GM18907 (cell line): ENCODE measurements at regions not wholly inside any gene's neighbourhood (a gene's known extent, or its start where the extent isn't known, plus 50 kb on each side); places are given as distances from the start of the nearest gene placed in this dataset.
A peak's percentile ranks its signal among the peaks of the same experiment; 100 is the strongest.

ENCODE experiments used
- ATAC-seq: cut with Tn5 transposase; IDR thresholded peaks from one replicate; pipeline ENCODE4 v1.9.1; 2021; ENCODE audit warnings: mild to moderate bottlenecking, moderate library complexity; ENCODE audit not compliant: unreplicated experiment

- ATAC-seq: no peak
These were observed 148.0 kb upstream of the SPTLC3 start for GRCh38 chr20:12860619-12861247.

GRCh38 chr20:12869669-12870068 lies 139.1 kb upstream of the SPTLC3 start:
- no peak for ATAC-seq

- no peak for ATAC-seq
These were observed 138.2 kb upstream of the SPTLC3 start for GRCh38 chr20:12870588-12870987.

GRCh38 chr20:12874933-12875332 lies 133.8 kb upstream of the SPTLC3 start:
- no peak for ATAC-seq

DNA sequence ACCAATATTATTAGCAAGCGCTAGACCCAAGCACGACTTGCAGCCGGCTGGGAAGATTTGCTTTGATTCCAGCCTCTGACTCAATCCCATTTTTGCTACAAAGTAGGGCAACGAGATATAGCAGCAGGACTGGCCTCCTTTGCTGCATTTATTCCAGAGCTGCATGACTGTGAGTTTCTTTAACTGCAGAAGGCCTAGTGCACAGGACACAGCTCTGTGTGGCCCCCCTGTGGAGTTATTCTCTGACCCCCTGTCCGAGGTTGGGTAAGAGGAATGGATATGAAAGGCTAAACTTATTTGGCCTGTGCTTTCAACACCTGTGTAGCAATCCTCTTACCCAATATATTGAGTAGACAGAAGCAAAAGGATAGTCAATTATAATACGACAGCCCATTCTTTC lies 133.3 kb upstream of the SPTLC3 start:
- no peak for ATAC-seq

GRCh38 chr20:12882832-12883506 lies 125.8 kb upstream of the SPTLC3 start:
- no peak for ATAC-seq

- ATAC-seq: no peak
These were observed 125.3 kb upstream of the SPTLC3 start for GRCh38 chr20:12883507-12883885.

DNA sequence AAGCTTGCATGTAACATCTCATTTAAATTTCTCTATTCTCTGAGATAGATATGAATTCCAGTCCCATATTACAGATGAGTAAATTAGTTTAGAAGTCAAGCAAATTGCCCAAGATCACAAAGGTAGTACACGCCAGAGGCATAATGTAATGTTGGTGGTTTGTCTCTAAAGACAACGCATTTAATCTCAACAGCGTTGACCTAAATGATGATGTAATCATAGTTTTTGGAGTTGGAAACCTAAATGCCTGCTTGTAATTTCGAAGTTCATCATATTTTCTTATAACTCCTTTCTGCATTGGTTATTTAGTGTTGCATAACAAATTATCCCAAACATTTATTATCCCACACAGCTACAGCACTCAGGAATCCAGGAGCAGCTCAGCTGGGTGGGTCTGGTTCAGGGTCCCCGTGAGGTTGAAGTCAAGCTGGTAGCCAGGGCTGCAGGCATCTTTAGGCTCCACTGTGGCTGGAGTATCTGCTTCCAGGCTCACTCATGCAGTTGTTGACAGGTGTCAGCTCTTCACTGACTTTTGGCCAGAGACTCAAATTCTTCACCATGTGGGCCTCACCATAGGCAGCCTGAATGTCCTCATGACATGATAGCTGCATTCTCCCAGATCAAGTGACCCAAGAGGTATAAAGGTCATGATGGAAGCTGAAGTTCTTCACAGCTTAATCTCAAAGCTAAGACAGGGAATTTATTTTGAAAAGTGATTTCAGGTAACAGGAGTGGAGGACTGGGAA lies 122.0 kb upstream of the SPTLC3 start:
- ATAC-seq: no peak

DNA sequence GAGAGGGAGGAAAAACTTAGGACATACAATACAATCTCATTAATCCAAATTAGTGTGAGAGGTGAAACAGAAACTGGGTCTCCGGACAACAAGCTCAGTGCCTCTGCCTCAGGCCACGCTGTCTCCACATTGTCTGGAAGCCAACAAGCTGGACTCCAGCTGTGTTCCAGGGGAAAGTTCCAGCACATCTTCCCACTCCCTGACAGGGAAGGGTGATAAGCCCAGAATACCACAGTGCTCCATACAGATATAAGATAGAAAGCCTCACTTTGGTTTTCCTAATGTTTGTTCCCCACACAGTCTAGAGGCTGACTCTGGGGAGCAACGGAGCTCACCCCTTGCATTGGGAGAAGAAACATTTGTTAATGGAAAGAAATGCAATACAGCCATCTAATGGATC lies 117.1 kb upstream of the SPTLC3 start:
- no peak for ATAC-seq

DNA sequence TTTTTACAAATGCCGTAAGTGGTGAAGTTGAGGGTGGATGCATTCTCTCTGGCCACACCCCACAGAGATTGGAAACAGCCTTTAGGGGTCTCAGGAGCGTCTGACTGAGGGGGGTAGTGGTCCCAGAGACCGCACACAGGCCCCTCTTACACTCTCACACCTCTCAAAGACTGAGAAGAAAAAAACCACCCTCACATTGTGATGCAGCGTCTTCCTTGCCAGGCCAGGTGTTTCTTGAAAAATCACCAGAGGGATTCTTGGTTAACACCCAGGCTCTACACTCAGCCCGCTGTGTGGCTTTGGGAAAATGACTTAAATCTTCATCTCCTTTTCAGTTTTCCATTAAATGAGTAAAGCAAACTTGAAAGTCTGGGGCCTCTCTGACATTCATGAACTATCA lies 115.8 kb upstream of the SPTLC3 start:
- ATAC-seq: no peak

- ATAC-seq: no peak
These were observed 115.1 kb upstream of the SPTLC3 start for GRCh38 chr20:12893653-12894052.

- ATAC-seq: no peak
These were observed 114.7 kb upstream of the SPTLC3 start for GRCh38 chr20:12894089-12894488.

DNA sequence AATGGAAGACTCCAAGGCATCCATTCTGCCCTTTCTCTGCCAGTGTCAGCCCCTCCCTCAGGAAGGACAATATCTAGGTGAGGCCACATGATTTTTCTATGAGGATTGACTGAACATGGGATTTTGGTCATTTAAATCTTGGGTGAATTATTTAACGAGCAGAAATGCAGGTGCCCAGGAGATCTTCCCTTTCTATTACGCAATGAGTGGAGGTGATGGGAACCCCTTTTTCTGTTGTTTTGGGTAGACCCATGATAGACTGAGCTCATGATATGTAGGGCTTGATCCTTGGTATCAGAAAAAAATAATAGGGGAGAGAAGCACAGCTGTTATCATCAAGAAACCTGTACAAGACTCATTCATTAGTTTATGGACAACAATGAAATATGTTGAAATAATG lies 112.6 kb upstream of the SPTLC3 start:
- no peak for ATAC-seq

DNA sequence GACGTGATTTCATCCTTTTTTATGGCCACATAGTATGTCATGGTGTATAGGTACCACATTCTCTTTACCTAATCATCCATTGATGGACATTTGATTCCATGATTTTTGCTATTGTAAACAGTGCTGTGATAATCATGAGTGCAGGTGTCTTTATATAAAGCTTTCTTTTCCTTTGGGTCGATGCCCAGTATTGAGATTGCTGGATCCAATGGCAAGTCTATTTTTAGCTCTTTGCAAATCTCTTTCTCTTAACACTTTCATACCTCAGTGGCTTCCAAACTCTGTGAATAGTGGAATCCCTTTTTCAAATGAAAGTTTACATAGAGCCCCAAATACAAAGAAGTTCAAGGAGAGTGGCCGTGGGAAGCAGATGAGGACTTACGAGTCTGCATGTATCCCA lies 105.8 kb upstream of the SPTLC3 start:
- ATAC-seq: no peak

DNA sequence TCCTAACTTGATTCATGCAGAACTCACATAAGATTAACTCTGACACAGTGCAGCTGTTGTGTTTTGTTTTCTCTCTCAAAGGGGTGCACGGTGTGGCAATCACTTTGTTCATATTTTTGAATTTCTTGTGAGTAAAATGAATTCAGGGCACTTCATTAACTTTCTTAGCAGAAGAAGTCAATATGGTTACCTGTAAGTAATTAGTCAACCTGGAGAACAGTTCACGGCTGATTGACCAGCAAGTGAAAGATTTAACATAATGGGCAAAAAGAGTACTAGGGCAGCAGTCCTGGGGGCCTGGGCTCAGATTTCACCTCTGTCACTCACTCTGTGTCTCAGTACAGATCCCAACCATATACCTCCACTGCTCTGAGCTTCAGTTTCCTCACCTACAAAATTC lies 102.4 kb upstream of the SPTLC3 start:
- ATAC-seq: no peak

DNA sequence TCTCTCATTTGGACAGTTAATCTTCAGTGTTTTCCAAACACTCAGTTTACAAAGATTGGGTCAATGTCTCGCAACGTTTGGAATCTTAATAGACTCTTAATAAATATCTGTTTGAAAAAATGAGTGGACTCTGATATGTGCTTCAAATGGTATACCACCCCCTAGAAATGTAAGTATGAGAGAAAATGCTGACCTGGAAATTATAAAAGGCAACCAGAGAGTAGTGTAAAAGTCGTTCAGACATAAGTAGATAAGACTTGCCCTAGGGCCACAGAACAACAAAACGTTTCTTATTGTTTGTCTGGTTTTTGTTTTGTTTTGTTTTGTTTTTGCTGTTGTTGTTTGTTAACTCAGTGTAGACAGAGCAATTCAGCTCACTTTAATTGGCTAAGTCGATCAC lies 97.4 kb upstream of the SPTLC3 start:
- ATAC-seq: no peak

DNA sequence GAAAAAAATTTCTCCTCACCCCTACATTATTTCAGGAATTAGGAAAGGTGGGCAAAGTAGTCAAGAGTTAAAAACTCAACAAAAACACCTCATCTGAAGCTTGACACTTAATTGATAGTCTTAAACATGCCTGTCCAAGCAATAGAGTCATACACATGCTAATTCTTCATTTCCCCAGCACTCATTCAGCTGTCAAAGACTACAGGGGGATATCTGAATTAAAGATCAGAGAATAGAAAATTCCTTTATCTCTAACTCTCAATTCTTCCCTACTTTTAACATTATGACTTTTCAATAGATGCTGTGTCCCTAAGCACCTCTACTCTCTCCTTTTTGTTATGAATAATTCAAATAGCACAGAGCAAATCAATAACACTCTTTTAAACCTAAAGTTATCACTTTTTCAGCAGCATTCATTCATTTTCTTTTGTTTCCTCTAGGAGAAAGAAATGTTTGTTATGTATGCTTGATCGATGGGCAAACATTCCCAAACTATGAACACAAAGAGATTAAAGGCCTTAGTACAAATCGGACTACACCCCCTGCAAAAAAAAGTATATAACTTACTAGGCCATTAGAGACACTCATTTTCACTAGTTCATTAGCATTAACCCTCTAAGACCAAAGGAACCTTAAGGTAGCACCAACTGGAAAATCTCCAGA lies 94.9 kb upstream of the SPTLC3 start:
- ATAC-seq: no peak

DNA sequence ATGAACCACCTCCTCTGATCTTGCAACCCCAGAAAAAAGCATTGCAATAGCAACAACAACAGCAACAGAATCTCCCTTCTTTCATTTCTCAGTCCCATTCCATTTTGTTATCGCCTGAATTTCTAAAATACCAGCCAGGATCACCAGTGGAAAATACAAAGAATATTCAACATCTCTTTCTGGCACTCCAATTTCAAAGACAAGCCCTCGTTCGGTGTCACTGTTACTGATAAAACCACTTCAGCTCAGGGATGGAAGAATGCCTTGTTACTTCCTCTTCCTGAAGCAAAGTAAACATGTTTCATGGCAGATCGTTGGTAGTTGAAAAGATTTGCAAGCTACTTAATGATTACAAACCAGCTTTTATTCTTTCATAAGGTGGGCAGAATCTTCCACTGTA lies 94.0 kb upstream of the SPTLC3 start:
- no peak for ATAC-seq

- ATAC-seq: no peak
These were observed 92.1 kb upstream of the SPTLC3 start for GRCh38 chr20:12916699-12917098.

DNA sequence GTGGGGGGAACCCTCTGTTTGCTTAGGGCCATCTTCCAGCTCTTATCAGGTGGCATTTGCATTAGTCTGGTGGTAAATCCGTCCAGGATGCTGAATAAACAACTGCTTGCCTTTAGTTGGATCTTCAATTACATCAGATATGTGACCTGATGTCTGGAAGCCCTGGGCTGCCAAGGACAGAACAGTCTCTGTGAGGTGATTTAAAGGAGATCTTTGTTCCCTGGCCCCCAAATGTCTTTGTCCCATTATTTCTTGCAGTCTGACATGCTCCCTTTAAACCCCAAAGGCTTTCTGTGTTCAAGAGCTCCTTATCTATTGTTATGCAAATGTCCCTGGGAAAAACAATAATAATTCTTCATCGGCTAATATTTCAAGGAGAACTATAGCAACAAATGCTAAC lies 84.6 kb upstream of the SPTLC3 start:
- no peak for ATAC-seq

DNA sequence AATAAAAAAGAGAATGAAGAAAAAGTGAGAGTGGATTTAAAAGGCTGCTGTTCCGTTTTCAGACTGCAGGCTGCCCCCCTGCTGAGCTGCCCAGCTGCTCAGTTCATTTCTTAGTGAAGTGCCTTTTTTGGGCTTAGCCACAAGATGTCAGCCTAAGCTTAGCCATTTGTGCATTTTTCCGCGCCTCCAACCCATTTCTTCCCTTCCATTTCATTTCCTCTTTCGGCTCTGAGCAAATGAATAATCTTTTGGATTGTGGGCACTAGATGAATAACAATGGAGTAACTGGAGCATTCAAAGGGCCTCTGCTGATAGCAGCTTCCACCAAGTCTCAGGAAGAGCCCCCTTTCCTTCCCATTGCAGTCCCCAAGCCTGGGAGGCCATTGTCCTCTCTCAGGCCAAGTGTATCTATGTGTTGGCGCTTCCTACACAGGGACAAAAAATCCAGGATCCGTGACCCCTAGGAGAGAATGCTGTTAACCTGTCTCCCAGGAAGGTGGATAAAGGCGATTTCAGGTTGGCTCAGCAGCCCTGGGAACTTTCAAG lies 83.5 kb upstream of the SPTLC3 start:
- ATAC-seq: peak; percentile 99
